ENCODE measurements at regions not wholly inside any gene's neighbourhood (a gene's known extent, or its start where the extent isn't known, plus 50 kb on each side); places are given as distances from the start of the nearest gene placed in this dataset.

GRCh38 chr4:189185810-189186432, 754.8 kb upstream of the FRG1 start:
- TF ChIP-seq CTCF (IDR thresholded peaks at IDR 0.05) = no peak
- no peak for FAIRE-seq
- Histone ChIP-seq H3K4me3 (no peak overlapping the region), H3K4me1 (no peaks in the 10 kb centered on the region), H3K27ac (no peak overlapping the region), H3K36me3 (no peaks in the 10 kb centered on the region), H3K9me3 (no peaks in the 10 kb centered on the region), H3K27me3 (no peaks in the 10 kb centered on the region)
- DNase-seq = no peak
- 30 to 31% methylated on average over 7 of the region's 7 CpGs for WGBS, 2 donors
- no peak for ATAC-seq
- intact Hi-C loops (cut with DNase I) = no loop called here

GRCh38 chr4:189187531-189188052, 753.1 kb upstream of the FRG1 start:
- intact Hi-C loops (cut with DNase I) = no loop called here
- H3K27ac ChIP-seq = no peak overlapping the region
- no peak for DNase-seq
- H3K36me3 ChIP-seq = no peaks in the 10 kb centered on the region
- TF ChIP-seq CTCF (IDR thresholded peaks at IDR 0.05) = no peak
- no peaks in the 10 kb centered on the region for H3K9me3 ChIP-seq
- 10 to 19% methylated on average over 2 of the region's 2 CpGs for WGBS, 2 donors
- H3K4me3 ChIP-seq = no peak overlapping the region
- H3K4me1 ChIP-seq = no peaks in the 10 kb centered on the region
- no peak for ATAC-seq
- FAIRE-seq = no peak
- no peaks in the 10 kb centered on the region for H3K27me3 ChIP-seq

GRCh38 chr4:189198624-189199023, 742.0 kb upstream of the FRG1 start:
- DNase-seq (no peak), FAIRE-seq (no peak), ATAC-seq (no peak)
- no peak overlapping the region for H3K27ac ChIP-seq
- H3K27me3 ChIP-seq = no peaks in the 10 kb centered on the region
- no peak for TF ChIP-seq CTCF (IDR thresholded peaks at IDR 0.05)
- intact Hi-C loops (cut with DNase I) = no loop called here
- no peaks in the 10 kb centered on the region for H3K36me3 ChIP-seq
- no peak overlapping the region for H3K4me3 ChIP-seq
- whole genome bisulfite sequencing, 2 donors = 82 to 90% methylated on average over 10 of the region's 10 CpGs
- H3K4me1 ChIP-seq = no peaks in the 10 kb centered on the region
- H3K9me3 ChIP-seq = no peaks in the 10 kb centered on the region

GRCh38 chr4:189200353-189200752, 740.3 kb upstream of the FRG1 start:
- ATAC-seq (no peak), DNase-seq (no peak), FAIRE-seq (no peak)
- H3K9me3 ChIP-seq = no peaks in the 10 kb centered on the region
- no peak for TF ChIP-seq CTCF (IDR thresholded peaks at IDR 0.05)
- H3K27me3 ChIP-seq = no peaks in the 10 kb centered on the region
- H3K36me3 ChIP-seq = no peaks in the 10 kb centered on the region
- H3K4me1 ChIP-seq = no peaks in the 10 kb centered on the region
- 68 to 74% methylated on average over 7 of the region's 7 CpGs for WGBS, 2 donors
- no peak overlapping the region for H3K4me3 ChIP-seq
- intact Hi-C loops (cut with DNase I) = no loop called here
- H3K27ac ChIP-seq = no peak overlapping the region

GRCh38 chr4:189202182-189202868, 738.3 kb upstream of the FRG1 start:
- WGBS, 2 donors = 5 to 8% methylated on average over 16 of the region's 16 CpGs
- TF ChIP-seq CTCF (IDR thresholded peaks at IDR 0.05) = peak; percentile 32 to 78 (median 58)
- intact Hi-C loops (cut with DNase I) = no loop called here
- H3K36me3 ChIP-seq = no peaks in the 10 kb centered on the region
- no peaks in the 10 kb centered on the region for H3K9me3 ChIP-seq
- H3K4me3 ChIP-seq = no peak overlapping the region
- peak; percentile 67 to 95 (median 88) for ATAC-seq
- peak; percentile 16 to 77 (median 51) for DNase-seq
- H3K4me1 ChIP-seq = no peaks in the 10 kb centered on the region
- H3K27me3 ChIP-seq = no peaks in the 10 kb centered on the region
- no peak overlapping the region for H3K27ac ChIP-seq
- no peak for FAIRE-seq

Measured in pancreas (tissue), 10 donors.